SK-N-DZ (cell line): ENCODE measurements at regions not wholly inside any gene's neighbourhood (a gene's known extent, or its start where the extent isn't known, plus 50 kb on each side); places are given as distances from the start of the nearest gene placed in this dataset.
A peak's percentile ranks its signal among the peaks of the same experiment; 100 is the strongest.

Experiments used
- DNase-seq: peaks from one replicate; pipeline ENCODE4 v3.0.0-alpha.2; 2015; ENCODE audit warnings: low spot score

DNA sequence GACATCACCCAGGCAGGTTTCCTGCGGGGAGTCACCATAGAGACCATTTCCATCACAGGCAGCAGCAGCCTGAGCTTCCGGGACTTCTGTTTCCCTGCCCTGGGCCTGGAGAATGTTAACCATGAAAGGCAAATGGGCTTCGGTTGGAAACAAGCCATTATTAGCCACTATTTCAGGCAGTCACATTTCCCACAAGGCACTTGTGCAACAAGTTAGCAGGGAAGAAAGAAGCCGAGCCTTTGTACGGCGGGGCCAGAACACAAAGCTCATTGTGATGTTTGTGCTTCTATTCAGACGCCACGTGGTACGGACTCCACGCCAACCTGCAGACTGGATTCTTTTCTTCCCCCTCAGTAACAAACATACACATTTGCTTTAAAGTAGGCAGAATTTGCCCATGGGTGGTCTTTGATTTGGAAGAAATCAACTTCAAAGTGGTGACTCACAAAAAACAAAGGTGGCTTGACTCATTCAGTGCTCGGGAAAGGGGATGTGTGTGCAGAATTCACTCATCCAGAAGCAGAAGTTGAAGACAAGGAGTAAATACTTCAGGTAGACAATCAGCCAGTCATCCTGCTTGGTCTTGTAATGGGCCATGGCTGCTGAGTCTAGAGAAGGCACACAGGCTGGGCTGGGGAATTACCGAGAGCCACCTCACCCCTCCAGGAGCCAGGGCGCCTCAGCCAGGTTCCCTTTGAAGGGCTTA is 154.2 kb upstream of the PRMT8 start:
- no peak for DNase-seq

DNA sequence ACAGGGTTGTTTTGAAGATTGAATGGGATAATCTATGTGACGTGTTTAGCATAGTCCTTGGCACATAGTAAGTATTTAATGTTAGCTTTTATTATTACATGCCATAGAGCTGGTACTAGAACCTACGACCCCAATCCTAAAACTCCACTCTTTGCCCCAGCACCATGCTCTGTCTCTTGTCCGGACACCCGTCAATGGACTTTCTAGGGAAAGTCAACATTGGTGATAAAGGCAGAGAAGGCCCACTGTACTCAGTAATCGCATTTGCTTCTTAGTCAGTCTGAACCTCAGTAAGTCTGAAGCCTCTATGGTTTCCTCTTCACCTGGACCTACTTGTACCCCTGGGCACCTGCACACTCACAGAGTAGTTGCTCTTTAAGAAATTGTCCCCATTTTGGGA is 153.1 kb upstream of the PRMT8 start:
- no peak for DNase-seq

DNA sequence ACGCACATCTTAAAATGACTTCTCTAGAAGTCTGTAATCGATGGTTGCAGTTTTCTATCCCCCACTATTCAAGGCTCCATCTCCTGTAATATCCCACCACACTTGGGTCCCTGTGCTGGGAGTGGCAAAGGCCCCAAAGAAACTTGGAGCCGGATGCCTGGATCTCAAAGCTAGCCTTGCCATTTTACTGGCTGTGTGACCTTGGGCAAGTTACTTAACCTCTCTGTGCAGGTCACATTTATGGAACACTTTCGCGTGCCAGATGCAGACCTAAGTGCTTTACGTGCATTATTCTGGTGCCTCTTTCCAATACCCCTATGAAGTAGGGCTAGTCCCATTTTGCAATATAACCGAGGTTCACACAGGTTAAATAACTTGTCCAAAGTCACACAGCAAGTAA is 151.8 kb upstream of the PRMT8 start:
- DNase-seq: no peak

DNA sequence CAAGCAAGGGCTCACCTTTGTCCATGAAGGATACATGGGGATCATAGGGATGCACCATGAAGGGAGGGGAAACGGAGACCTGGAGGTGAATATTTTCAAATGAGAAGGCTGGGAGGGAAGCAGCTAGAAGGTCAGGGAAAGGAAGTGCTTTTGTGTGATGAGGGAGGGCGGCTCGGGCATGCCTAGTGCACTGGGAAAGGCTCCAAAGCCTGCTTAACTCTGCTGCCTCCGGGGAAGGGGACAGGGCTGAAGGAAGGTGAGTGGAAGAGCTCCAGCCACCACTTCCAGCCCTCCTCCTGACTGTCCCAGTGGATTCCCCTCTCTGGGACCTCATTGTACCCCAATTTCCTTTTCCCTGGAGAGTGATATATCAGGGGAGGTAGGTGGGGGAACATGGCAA is 149.4 kb upstream of the PRMT8 start:
- no peak for DNase-seq

DNA sequence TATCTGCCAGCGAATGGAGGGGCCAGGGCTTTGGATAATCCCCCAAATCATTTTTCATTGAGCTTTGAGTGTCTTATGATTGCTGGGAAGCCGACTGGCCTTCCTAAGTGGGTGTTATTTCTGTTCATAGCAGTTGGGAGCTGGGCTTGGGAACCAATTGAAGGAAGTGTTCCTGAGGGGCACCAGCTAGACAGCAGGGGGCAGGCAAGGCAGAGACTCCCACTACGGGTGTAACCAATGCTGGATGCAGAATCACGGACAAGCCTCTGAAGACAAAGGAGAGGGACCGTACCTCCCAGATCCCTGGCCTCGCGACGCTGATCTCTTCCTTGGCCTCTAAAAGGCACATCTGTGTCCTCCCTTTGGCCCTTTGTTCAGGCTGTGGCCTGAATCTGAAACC is 149.0 kb upstream of the PRMT8 start:
- peak; percentile 66 for DNase-seq

DNA sequence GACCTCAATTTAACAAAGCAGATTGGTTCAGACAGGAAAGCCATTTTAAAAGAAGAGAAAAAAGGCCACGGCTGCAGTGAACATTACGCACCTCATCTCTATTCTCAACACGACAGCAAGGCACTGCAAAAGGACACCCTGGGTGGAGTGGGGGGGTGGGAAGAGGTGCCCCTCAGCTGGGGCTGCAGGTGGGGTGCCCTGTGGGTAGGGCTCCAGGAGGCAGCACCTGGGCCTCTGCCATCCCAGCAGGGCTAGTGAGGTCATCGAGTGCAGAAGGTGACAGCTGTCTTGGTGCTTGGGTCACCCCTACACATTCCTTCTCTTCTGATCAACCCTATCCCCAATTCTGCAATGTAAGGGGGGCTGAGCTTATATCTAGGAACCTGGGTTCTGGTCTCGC is 142.9 kb upstream of the PRMT8 start:
- no peak for DNase-seq

- DNase-seq: no peak
Observed at GRCh38 chr12:3350432-3350831, 140.6 kb upstream of the PRMT8 start.

DNA sequence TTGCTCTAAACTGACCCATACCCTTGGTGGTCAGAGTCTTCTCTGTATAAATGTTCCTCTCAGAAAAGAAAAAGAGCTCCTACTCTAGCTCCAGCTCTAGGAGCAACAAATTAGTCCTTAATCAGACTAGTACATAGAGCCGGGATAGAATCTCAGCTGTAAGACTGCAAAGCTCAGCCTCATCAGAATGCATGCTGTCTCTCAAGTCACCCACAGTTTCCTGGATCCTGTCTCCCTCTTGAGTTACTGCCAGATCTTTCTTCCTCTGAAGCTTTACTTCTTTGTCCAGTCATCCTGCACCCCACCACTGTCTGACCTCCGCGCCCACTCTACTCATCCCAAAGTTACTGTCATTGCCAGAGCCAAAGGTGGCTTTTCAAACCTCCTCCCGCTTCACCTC is 139.3 kb upstream of the PRMT8 start:
- no peak for DNase-seq

- DNase-seq: no peak
Observed at GRCh38 chr12:3352230-3352629, 138.8 kb upstream of the PRMT8 start.

- no peak for DNase-seq
Observed at GRCh38 chr12:3353621-3354020, 137.4 kb upstream of the PRMT8 start.

DNA sequence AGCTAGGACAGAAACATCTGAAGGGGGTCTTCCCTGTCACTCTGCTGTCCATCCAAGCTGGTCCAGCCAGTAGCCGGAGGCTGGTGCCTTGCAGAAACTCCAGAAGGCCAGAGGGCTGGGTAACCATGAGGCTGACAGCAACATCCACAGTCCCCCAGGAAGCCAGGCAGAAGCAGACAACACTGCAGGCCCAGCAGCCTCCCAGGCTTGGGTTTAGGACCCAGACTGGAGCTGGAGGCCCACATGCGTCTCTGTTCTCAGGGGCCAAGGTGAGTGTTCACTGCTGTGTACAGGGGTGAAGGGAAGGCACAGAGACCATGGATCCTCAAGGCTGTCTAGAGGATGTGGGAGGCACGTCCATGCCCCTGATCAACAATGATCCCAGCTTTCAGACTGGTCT is 136.4 kb upstream of the PRMT8 start:
- no peak for DNase-seq

- DNase-seq: no peak
Observed at GRCh38 chr12:3355378-3355900, 135.6 kb upstream of the PRMT8 start.

DNA sequence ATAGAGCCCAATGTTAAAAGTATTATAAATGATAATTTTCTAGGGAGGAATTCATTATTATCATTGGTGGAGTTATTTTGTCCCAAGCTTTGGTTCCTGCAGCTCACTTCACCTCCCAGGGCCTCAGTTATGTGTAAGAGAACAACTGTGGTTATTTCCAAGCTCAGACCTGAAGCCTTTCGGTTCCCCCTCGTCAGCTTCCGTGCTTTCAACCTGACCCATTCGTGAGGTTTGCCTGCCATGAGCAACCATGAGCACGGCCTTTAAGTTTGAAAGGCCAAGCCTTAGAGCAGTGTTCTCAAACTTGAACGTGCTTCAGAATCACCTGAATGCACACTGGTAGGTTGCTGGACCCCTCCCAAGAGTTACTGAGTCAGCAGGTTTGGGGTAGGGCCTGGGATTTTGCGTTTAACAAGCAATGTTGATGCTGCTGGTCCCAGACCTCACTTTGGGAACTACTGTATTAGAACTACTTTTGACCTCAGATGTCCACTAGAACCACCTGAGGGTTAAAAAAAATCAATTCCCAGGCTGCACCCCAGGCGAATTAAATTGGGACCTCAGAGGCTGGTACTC is 133.0 kb upstream of the PRMT8 start:
- no peak for DNase-seq

DNA sequence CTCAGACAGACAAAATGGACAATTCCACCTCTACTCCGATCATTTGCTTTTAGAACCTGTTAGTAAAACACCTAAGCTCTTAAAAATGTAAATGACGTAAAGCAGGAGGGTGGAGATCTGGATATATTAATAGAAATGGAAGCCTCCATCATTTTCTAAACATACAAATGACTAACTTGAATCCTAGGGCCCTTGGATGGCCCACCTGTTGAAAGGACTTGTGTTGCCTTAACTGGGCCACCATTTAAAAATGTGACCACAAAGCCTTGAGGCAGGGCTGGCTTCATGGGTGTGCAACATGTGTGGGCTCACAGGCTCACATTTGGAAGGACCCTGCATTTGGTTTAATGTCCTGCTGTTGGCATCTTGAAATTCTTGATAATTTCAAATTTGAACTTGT is 131.5 kb upstream of the PRMT8 start:
- no peak for DNase-seq

- no peak for DNase-seq
Observed at GRCh38 chr12:3361146-3361545, 129.9 kb upstream of the PRMT8 start.

- no peak for DNase-seq
Observed at GRCh38 chr12:3362737-3363136, 128.3 kb upstream of the PRMT8 start.

DNA sequence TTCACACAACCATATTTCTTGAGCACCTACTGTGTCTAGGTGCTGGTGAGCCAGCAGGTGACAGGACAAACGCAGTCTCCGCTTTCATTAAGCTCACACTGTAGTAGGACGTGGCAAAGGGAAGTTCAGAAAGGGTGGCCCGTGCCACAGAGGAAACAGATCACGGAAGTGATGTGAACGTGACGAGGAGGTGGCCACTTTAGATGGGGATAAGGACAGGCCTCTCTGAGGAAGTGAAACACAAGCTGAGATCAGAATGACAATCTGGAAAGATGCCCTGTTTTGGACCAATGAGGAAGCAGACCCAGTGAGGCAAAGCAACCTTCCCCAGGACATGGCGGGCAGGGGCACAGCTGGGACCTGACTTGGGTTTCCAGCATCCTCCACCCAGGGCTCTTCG is 127.4 kb upstream of the PRMT8 start:
- no peak for DNase-seq

GRCh38 chr12:3364226-3364625 is 126.8 kb upstream of the PRMT8 start:
- no peak for DNase-seq

DNA sequence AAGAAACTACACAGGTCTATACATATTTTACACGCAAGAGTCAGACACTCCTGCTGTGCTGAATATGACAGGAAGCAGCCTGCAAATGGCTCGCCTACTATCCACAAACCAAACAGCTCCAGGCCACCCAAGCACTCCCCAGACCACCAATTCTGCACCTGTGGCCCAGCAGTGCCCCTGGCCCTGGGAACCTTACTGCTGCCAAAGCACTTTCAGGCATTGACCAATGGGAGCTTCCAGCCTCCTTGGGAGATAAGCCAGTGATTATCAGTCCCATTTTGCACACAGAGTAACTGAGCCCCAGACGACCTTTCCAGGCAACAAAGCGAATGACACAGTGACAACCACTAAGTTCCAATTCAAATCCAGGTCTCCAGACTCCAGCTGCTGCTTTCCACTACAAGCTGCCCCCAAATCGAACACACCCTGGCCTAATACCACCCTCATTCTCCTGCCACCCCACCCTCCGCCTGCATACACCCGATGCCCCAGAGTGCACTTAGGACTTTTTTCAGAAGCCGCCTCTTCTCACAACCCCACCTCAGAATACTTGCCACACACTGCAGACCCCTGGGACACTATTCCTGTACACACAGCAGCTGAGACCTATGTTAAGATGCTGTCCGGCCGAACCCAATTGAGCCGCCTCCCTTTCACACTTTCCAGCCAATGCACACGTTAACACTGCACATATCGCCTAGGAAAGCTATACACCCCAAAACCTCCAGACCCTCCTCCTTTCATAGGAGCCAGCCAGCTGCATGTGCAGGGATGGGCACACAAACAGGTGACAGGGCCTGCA is 126.1 kb upstream of the PRMT8 start:
- DNase-seq: no peak

DNA sequence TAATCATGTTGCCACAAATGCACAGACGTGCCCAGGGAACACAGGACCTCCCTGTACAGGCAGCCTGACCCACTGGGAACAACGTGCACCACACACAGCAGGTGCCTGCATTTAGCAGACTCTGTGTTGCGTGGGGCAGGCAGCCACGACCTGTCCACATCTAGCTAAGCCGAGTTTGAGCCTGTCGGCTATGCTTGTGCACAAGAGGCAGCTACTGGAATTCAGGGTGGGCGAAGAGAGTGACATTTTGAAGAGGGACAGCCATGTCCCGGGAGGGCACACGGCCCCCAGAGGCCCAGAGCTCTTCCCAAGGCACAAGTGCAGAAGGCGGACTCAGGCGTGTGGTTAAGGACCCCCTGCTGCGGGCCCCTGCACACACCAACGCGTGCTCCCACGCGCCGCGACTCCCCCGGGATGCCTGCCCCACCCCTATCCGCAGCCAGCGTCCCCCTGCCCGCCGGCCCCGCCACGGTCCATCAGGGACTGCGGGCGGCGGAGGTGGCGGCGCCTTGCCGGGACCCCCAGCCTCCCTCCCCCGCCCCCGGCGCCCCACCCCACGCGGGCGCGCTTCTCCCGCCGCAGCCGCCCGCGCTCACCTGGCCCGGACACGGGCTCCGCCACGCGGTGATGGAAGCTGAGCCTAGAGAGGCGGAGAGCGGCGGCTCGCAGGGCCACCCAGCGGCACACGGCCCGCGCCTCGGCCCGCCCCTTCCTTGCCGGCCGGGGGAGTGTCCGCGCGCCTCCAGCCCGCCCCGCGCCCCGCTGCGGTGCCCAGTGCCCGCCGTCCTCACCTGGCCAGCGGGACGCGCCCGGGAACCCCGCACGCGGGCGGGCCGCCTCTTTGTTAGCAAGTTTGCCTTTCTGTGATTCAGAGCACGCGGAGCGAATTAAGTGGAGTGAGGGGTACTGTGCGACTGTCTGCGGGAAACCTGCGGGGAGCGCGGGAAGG is 125.3 kb upstream of the PRMT8 start:
- no peak for DNase-seq

GRCh38 chr12:3366451-3367110 is 124.4 kb upstream of the PRMT8 start:
- DNase-seq: no peak
